HG03457 (cell line): ENCODE measurements at regions not wholly inside any gene's neighbourhood (a gene's known extent, or its start where the extent isn't known, plus 50 kb on each side); places are given as distances from the start of the nearest gene placed in this dataset.
"Not testable (repeated sequence)": the region's sequence is repeated elsewhere in the genome, so short reads cannot be mapped to it uniquely, and the experiment has no call there.

ENCODE experiments used
- ATAC-seq: cut with Tn5 transposase; IDR thresholded peaks from one replicate; pipeline ENCODE4 v1.9.1; 2021; ENCODE audit warnings: moderate number of reproducible peaks; ENCODE audit not compliant: unreplicated experiment

DNA sequence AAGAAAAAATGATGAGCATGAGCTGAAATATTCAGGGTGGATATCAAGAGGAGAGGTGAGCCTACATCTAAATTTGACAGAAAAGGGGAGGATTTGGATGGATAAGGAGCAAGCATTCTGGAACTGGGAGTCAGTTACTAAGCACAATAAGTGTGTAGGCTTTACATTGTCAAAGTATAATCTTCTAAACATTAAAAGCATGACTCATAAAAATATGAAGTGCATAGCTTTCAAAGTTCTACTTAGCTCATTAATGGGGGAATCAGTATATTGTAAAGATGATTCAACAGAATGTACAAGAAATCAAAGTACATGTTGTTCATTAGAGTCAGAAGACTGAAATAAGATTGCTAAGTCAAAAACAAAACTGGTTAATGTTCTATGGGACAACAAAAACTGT, 248.0 kb upstream of the GAS1 start:
- ATAC-seq = no peak

DNA sequence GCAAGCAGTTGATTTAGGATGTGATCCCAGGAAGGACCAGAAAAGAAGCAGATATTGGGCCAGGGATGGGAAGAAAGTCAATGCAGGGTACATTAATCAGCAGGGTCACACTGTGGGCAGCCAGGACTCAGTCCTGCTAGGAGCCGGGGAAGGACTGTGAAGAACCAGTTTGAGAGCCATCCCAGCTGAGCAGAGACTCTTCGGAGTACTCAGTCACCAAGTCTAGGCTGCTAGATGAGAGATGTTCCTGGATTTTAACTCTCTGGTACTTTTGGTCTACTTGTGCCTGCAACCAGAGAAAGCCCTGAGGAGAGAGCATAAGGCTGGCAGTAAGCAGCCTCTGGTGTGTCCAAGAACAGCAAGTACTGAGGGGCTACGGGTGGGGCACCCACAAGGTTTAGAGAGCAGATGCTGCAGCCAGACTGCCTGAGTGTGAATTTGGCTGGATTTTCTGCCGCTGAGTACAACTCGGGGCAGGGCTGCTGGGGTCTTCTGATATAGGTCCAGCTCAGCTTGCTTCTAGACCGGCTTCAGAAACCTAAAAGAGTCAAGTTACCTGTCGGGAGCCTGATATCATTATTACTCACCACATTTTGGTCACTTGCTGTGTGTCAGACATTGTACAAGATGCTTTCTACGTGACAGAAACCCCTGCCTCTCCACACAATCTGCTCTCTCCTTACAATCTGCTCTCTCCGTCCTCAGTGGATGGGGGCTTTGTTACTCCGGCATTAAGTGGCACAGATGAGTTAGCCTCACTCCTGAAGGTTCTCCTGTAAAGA, 250.2 kb upstream of the GAS1 start:
- ATAC-seq = no peak

DNA sequence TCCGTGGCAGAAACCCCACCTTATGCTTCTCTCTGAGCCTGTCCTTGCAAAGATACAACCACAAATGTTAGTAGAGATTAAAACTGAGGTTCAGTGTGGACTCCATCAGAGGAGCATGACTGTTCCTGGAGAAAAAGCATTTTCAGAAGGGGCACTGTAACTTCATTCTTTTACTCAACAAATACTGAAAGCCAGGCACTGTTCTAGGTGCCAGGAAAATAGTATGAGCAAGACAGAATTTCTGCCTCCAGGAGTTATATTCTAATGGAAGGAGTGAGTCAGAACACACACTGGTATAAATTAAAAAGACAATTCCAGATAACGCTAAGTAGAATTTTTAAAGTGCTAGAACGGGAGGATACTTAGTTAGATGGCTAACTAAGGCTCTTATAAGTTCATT, 251.4 kb upstream of the GAS1 start:
- ATAC-seq = no peak

DNA sequence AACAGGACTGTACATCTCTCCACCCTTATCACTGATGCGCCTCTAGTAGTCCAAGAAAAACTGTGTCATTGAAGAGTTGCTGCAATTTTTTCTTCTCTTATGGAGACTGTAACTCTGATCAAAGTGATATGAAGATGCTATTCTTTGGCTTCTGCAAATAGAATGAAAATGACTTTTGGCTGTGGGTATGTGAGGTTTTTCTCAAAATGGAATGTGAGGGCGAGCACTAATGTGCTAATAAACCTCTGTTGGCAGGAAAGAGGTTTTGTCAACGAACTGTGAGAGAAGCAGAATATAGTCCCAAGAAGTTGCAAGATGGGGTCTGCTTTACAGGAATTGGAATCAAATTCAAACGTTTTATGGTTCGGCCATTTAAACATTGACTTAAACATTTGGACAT, 252.0 kb upstream of the GAS1 start:
- ATAC-seq = no peak

DNA sequence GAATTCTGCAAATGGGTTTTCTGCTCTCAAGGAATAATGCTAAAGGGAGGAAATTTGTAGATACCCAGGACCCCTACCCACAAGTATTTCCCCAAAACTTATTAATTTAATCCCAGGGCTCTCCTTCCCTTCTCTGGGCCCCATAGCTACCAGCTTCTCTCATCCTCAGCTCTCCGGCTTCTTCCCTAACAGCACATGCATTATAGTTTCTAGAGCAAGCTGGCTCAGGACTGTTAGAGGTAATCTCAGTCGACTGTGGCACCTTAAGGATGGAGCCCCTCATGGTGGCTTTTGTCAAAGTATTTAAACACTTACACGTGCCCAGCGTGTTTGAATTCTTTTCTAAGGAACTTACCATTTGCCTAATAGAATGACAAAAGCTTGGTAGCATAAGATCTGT, 252.5 kb upstream of the GAS1 start:
- no peak for ATAC-seq

DNA sequence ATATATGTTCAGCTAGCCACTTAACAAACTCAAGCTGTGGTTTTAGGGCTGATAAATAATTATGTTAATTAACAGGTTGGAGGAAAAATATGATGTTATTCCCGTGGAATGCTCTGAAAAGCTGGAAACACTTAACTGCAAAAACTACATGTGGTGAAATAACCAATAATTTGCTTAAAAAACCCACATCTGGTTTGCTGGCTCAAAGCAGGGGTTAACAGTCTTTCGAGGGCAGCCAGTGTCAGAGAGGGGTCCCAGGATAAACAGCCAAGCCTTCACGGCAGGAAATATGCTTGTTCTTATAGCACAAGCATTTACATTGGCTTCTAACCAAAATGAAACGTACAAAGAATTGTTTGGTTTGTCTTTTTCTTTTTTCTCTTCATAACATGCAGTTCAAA, 254.0 kb upstream of the GAS1 start:
- ATAC-seq = no peak

DNA sequence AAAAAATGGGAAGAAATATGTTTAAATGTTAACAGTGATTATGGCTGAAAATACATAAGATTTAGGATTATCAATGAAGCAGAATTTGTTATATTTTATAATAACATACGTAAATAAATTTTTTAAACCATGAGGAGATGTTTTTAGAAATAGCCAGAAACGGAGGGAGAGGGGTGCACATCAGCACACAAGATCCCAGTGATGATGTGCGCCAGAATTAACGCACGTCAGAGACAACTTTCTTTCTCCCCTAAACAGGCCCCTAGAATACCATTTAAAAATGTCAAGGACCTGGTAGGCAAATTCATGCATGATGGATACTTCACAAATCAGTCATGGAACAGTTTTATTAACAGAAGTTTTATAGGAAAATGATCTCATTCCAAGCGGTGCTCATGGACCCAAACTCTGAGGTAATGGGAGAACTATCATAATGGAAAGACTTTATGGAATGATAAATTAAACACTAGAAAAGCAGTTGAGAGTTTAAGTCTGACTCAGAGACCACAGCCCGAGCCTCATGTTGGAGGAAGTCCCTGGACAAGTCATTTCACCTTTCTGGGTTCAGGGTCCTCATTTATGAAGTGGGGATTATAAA, 258.9 kb upstream of the GAS1 start:
- no peak for ATAC-seq

DNA sequence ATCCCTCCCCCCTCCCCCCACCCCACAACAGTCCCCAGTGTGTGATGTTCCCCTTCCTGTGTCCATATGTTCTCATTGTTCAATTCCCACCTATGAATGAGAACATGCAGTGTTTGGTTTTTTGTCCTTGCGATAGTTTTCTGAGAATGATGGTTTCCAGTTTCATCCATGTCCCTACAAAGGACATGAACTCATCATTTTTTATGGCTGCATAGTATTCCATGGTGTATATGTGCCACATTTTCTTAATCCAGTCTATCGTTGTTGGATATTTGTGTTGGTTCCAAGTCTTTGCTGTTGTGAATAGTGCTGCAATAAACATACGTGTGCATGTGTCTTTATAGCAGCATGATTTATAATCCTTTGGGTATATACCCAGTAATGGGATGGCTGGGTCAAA, 263.4 kb upstream of the GAS1 start:
- not testable (repeated sequence) for ATAC-seq

DNA sequence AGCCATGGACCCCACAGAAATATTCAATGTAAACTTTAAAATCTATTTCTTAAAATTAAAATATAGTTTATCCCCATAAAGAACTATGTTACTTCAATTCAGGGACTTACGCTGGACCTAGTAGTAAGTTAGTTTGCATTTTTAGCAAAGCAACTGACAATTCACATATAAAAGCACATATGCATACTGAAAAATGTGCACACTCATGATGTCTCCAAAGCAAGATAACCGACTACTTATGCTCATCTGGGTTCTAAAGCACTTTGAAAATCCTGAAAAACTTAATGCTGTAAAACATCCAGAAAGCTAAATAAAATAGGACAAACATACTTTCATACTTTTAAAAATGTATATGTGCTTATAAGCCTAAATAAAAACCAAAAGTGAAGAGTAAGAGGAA, 264.4 kb upstream of the GAS1 start:
- ATAC-seq = no peak

DNA sequence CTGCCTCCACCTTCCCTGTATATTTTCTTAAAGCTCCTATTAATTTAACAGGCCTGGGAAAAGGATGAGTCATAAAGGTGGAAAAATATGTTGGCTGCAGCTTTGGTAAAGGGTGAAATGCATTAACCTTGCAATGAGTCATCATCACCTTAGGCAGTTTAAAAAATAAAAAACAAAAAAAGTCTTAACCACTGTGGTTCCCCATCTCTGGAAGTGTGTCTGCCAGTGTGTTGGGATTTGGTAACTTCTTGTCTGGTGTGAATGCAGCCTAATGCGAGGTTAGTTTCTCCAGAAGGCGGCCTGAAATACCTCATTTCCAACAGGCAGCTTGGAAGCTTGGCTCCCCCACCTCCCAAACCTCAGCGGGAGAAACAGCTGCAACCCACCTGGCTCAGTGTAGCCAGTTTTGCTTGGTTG, 265.3 kb upstream of the GAS1 start:
- no peak for ATAC-seq

DNA sequence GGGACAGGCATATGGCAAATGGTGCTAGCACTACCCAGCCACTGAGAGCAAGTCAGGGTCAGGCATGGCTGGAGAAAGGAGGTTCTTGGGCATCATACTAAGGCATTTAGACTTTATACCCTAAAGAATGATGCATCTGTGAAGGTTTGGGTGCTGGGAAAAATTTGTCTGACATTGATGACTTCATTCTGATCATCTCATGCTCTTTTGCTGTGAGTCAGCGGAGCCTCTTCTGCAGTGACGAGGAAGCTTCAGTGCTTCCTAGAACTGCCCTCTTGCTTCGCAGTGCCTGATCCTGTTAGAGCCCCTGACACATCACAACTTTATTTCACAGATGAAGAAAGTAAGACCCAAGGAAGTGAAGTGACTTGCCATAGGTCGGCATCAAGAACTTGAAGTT, 266.6 kb upstream of the GAS1 start:
- ATAC-seq = no peak

DNA sequence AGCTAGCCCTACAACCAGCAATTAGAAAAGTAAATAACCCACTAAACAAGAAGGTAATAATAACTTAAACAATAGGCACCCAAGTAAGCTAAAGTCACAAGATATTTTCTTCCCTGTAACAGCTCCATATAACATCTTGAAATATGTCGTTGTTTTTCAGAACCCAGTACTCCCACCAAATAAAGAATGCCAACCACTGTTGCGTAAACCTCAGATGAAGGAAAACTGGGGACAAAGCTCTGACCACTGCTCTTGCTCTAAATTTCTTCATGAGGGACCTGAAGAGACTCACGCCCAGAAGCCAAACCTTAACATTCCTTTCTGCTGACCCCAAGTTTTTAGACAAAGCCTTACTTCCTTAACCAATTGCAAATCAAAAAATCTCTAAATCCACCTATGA, 267.7 kb upstream of the GAS1 start:
- ATAC-seq = no peak

DNA sequence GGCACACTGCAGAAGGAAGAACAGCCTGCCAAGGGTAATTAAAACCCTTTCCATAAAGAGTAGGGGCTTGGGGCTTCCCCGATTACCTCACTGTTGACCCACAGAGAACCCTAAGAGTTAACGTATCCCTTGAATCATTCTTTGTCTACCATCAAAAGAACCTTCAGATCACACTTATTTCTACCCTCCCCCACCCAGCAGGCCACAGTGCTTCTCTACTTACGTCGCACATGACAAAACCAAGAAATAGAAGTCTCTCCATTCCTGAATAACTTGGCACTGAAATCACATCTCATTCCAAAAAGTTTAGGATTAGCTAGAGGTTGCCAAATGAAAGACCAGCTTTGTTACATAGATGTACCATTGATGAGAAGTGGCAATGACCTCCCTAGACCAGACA, 268.7 kb upstream of the GAS1 start:
- ATAC-seq = no peak

DNA sequence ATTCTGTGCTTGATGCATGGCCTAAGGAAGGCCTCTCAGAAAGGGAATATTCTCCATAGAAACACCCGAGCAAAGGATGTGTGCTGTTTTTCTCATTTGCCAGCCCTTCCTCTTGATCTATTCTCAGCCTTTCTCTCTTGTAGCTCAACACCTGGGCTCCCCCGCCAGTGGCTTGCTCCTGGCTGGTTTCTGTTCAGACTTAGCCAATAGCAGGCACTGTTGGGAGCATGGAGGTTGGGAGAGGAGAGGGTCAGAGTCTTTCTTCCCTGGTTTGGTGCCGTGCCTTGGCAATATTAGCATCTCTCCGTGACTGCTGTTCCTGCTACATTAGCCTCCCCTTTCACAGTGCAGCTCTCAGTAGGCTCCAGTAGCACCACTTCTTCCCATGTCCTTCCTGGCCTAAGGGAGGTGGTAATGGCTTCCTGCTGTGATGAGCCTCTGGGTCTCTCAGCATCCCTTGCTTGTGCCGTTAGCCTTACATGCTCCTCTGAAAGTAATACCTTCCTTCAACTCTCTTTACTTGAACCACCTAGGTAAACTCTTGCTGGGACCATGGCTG, 269.7 kb upstream of the GAS1 start:
- ATAC-seq = no peak

DNA sequence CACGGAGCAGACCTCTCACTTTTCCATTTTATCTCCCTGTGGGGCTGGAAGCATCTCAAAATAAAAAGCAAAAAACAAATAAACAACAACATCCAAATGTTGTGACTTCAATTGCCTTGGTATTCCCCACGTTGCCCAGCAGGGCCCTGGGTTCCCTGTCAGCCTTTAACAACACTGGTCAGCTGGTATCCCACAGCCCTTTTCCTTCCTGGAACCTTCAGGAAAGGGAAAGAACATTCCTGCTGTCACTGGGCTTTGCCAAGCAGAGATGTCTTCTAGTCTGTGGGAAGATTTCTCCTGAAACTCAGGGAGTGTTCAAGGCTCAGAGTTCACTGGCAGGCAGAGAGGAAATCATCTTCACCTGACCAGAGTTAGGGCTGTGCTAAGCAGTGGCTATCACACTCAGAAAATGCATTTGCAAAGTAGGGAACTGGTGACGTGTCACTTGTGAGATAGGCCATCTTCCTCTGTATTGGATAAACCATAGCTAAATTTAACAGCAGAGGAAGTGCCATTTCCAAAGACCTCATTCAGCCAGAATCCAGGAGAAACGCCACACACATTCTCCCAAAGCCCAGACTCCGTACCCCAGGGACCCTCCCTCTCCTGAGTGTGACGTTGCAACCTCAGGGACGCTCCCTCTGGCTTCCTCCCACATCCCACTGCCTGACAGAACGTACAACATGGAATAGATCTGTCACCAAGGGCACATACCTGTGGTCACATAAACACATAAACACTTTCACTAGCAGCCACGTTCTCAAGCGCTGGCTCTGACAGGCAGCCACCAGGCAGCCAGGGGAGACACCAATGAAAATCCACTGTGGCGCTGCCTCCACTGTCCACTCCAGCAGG, 274.0 kb upstream of the DAPK1 start:
- no peak for ATAC-seq

DNA sequence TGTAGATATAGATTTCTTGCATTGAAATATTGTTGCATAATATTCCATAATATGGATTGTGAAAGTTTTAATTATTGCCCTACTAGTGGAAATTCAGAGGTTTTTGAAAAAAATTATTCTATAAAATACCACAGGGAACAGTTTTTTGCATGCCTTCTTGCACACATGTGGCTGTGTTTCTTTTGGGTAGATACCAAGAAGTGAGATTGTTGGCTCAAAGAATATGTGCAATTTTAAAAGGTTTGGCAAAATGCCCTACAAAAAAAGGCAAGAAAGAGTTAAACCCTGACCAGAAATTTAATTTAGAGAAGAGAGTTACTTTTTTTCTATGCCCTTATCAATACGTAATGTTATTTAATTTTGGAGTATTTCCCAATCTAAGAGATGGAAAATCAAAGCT, 270.8 kb upstream of the DAPK1 start:
- ATAC-seq = no peak

DNA sequence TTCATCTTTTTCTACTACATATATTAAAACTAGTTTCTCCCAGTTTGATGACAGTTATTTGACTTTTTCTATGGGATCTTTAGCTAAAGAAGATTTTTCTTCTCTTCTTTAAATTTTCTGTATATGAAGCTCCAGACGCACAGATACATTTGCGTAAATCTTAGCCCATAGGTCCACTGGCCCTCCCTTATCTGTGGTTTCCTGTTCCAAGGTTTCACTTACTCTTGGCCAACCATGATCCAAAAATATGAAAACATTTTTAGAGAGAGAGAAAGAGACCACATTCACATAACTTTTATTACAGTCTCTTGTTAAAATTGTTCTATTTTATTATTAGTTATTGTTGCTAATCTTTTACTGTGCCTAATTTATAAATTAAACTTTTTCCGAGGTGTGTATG, 270.2 kb upstream of the DAPK1 start:
- ATAC-seq = no peak

DNA sequence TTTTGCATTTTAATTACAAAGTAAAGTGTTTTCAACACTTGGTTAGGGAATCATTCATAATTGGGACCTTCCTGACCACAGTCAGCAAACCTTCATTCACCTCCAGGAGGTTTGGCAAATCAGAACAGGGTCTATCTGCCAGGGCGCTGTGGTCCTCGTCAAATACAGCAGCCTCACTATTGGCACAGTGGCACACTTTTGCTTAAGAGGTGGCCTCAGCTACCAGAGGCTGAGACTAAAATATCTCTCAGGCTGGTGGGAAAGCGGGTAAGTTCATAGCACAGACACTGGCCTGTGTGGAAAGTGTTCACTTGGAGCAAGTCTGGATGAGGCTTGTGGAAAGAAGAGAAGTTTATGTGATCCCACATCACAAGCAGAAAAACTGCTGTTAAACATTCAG, 268.6 kb upstream of the DAPK1 start:
- no peak for ATAC-seq

DNA sequence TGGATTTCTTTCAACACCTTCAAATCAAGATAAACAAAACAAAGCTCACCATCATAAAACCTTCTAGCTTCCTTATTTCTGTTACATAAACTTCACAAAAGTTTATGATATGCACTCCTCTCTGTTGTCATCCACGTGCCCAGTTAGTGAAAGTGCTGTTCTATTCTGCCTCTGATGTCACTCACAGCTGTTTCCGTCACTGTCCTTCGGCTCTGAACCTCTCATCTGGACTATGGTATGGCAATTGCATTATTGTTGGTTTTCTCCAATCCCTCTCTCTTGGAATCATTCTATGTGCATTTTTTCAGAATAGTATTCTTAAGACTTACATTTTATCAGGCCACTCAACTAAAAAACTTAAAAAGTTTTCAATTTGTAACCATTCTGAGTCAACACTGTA, 264.2 kb upstream of the DAPK1 start:
- ATAC-seq = no peak

DNA sequence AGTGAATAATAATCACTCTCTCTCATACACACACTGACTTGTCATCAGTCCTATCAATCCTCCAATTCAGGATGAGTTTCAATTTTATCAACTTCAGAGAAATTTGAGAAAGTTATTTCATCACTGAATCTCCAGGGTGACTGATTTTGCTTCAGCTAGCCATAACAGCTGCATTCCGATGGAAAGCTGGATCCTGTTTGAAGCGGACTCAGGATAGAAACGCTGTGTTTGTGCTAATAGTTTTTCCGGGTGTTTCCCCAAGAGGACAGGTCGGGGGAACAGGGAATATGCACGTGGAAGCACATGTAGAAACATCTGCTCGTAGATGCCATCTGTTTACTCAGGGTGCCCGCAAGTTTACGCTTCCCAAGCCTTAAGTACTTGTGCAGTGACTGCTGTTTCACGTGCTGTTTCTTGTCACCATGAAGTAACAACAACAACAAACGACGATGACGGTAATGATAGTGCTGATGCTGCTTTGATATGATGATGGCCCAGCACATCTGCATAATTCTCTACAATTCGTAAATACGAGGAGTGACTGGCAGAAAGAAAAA, 263.7 kb upstream of the DAPK1 start:
- ATAC-seq = no peak

DNA sequence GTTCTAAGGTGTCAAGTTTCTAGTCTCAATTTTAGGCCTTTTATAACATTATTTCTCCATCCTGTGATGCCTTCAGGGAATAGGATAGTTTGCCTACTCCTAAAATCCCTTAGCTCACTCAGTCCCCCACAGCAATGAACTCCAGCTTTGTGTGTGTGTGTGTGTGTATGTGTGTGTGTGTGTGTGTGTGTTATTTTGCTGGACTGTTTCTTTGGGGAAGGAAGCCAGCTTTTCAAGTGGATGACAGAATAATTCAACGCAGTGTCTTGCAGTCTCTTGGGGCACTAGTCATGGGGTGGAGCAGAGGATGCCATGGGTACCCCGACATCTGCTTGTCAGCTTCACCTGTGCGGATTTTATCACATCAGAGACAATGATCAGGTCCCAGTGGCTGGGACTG, 262.8 kb upstream of the DAPK1 start:
- ATAC-seq = no peak
